ENCODE measurements at regions not wholly inside any gene's neighbourhood (a gene's known extent, or its start where the extent isn't known, plus 50 kb on each side); places are given as distances from the start of the nearest gene placed in this dataset.

DNA sequence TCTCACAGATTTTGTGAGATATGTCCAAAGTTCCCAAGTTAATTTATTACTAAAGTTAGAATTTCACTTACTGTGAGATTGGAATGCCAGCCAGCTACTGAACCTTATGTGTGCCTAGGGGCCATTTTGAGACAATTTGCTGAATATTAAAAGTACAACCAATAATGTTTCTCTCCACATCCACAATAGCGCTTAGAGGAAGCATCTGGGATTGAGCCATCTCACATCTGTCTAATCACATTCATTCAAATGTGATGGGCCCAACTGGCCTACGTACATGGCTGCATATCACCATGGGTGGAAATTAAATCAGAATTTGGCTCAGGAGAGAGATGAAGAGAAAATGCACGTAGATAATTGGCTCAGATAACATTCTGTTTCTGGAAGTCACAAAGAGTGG, 1294.0 kb downstream of the AACS start:
- TF ChIP-seq, protein P1, sequence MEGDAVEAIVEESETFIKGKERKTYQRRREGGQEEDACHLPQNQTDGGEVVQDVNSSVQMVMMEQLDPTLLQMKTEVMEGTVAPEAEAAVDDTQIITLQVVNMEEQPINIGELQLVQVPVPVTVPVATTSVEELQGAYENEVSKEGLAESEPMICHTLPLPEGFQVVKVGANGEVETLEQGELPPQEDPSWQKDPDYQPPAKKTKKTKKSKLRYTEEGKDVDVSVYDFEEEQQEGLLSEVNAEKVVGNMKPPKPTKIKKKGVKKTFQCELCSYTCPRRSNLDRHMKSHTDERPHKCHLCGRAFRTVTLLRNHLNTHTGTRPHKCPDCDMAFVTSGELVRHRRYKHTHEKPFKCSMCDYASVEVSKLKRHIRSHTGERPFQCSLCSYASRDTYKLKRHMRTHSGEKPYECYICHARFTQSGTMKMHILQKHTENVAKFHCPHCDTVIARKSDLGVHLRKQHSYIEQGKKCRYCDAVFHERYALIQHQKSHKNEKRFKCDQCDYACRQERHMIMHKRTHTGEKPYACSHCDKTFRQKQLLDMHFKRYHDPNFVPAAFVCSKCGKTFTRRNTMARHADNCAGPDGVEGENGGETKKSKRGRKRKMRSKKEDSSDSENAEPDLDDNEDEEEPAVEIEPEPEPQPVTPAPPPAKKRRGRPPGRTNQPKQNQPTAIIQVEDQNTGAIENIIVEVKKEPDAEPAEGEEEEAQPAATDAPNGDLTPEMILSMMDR (IDR thresholded peaks at IDR 0.05 in 4 of 5, conservative IDR thresholded peaks at IDR 0.05 in 1 of 5) = no peak
- TF ChIP-seq POLR2A (IDR thresholded peaks at IDR 0.05) = no peak

Data from gastrocnemius medialis (tissue), 4 donors.